ACC112 (cell line): ENCODE measurements at regions not wholly inside any gene's neighbourhood (a gene's known extent, or its start where the extent isn't known, plus 50 kb on each side); places are given as distances from the start of the nearest gene placed in this dataset.

Source experiments
- H2AFZ ChIP-seq: fragments of 200-600 bp; sonication (generic); one replicate; pipeline ENCODE4 v1.6.0; 2017; ENCODE audit warnings: antibody characterized with exemption, low read length; ENCODE audit not compliant: unreplicated experiment
- H3K27ac ChIP-seq: fragments of 200-600 bp; sonication (generic); 2 replicates; pipeline ENCODE4 v1.5.1; 2014; ENCODE audit warnings: low read depth, mild to moderate bottlenecking, antibody characterized with exemption, low read length, moderate library complexity
- H3K27me3 ChIP-seq: fragments of 200-600 bp; sonication (generic); 2 replicates; pipeline ENCODE4 v1.6.1; 2014; ENCODE audit warnings: mild to moderate bottlenecking, antibody characterized with exemption, low read length, moderate library complexity, mixed read lengths; ENCODE audit not compliant: insufficient read depth
- H3K36me3 ChIP-seq: fragments of 200-600 bp; sonication (generic); 2 replicates; pipeline ENCODE4 v1.6.1; 2016; ENCODE audit warnings: mild to moderate bottlenecking, antibody characterized with exemption, low read length, moderate library complexity, mixed read lengths; ENCODE audit not compliant: insufficient read depth
- H3K4me1 ChIP-seq: fragments of 200-600 bp; sonication (generic); one replicate; pipeline ENCODE4 v1.6.1; 2016; ENCODE audit warnings: low read length, mixed read lengths; ENCODE audit not compliant: insufficient read depth, unreplicated experiment, control insufficient read depth
- H3K4me3 ChIP-seq: fragments of 200-600 bp; sonication (generic); 2 replicates; pipeline ENCODE4 v1.5.1; 2014; ENCODE audit warnings: mild to moderate bottlenecking, low read depth, low read length
- H3K79me2 ChIP-seq: fragments of 200-600 bp; sonication (generic); one replicate; pipeline ENCODE4 v1.6.0; 2016; ENCODE audit warnings: low read length; ENCODE audit not compliant: control insufficient read depth, unreplicated experiment, insufficient read depth

GRCh38 chr3:64760258-64760657 lies 72.5 kb upstream of the ADAMTS9 start:
- H2AFZ ChIP-seq: no peak overlapping the region
- no peak overlapping the region for H3K27ac ChIP-seq
- no peaks in the 10 kb centered on the region for H3K79me2 ChIP-seq
- H3K4me1 ChIP-seq: no peaks in the 10 kb centered on the region
- H3K36me3 ChIP-seq: no peaks in the 10 kb centered on the region
- H3K27me3 ChIP-seq: no peaks in the 10 kb centered on the region
- H3K4me3 ChIP-seq: no peak overlapping the region

- H3K4me3 ChIP-seq: no peak overlapping the region
- H3K36me3 ChIP-seq: no peaks in the 10 kb centered on the region
- no peaks in the 10 kb centered on the region for H3K4me1 ChIP-seq
- H2AFZ ChIP-seq: no peak overlapping the region
- no peak overlapping the region for H3K27ac ChIP-seq
- no peaks in the 10 kb centered on the region for H3K27me3 ChIP-seq
- H3K79me2 ChIP-seq: no peaks in the 10 kb centered on the region
These were observed 72.0 kb upstream of the ADAMTS9 start for GRCh38 chr3:64759811-64760210.

DNA sequence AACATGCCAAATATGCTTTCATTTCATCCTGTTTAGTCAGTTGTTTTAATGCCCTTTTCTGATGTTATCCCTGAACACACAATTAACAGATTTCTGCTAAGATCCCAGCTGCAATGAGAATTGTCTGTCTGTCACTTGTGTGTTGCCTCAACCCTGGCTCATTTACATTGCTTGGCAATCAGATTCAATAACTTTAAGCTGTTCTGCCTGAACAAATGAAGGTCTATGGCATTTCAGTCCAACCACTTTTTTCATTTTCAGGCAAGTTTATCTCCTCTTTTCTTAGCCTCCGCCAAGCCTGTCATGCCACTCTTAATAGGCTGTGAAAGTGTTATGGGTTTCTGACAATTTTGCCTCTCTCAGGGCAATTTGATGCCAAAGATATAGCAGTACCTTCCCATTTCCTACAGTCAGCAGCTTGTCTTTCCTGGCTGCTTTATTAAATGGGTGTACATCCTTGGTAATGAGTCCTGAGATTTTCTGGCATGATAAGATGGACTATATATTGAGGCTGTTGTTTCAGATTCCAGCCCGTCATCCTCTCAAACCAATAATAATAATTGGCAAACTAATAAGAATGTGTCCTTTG lies 68.7 kb upstream of the ADAMTS9 start:
- H3K27ac ChIP-seq: no peak overlapping the region
- no peaks in the 10 kb centered on the region for H3K4me1 ChIP-seq
- H3K79me2 ChIP-seq: no peaks in the 10 kb centered on the region
- H3K36me3 ChIP-seq: no peaks in the 10 kb centered on the region
- no peak overlapping the region for H2AFZ ChIP-seq
- H3K27me3 ChIP-seq: no peaks in the 10 kb centered on the region
- no peak overlapping the region for H3K4me3 ChIP-seq

- no peak overlapping the region for H3K4me3 ChIP-seq
- H3K79me2 ChIP-seq: no peaks in the 10 kb centered on the region
- H3K27ac ChIP-seq: no peak overlapping the region
- H3K27me3 ChIP-seq: no peaks in the 10 kb centered on the region
- H3K4me1 ChIP-seq: no peaks in the 10 kb centered on the region
- H3K36me3 ChIP-seq: no peaks in the 10 kb centered on the region
- H2AFZ ChIP-seq: no peak overlapping the region
These were observed 60.6 kb upstream of the ADAMTS9 start for GRCh38 chr3:64748244-64748904.

- Histone ChIP-seq H3K4me3 (no peak overlapping the region), H3K4me1 (no peaks in the 10 kb centered on the region), H3K27me3 (no peaks in the 10 kb centered on the region), H3K36me3 (no peaks in the 10 kb centered on the region), H3K27ac (no peak overlapping the region), H3K79me2 (no peaks in the 10 kb centered on the region), H2AFZ (no peak overlapping the region)
These were observed 59.9 kb upstream of the ADAMTS9 start for GRCh38 chr3:64747679-64748078.

DNA sequence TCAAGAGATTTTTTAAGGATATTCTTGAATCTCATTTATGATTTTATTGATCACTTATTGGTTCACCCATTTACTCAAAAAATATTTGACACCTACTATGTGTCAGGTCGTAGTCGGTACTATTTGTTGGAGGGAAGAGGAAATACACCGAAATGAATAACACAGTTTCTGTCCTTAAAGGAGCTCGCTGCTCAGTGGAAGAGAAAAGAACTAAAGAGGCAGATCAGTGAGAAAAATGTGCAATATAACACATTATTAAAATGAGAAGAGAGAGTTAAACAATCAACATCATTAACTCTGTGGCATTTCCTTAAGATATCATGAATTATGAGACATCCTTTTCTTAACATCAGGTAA lies 56.1 kb upstream of the ADAMTS9 start:
- no peak overlapping the region for H3K27ac ChIP-seq
- H3K27me3 ChIP-seq: no peaks in the 10 kb centered on the region
- no peaks in the 10 kb centered on the region for H3K79me2 ChIP-seq
- no peaks in the 10 kb centered on the region for H3K36me3 ChIP-seq
- H3K4me1 ChIP-seq: peaks cover 3% of the 10 kb centered on the region
- H3K4me3 ChIP-seq: no peak overlapping the region
- H2AFZ ChIP-seq: no peak overlapping the region

- no peaks in the 10 kb centered on the region for H3K27me3 ChIP-seq
- no peaks in the 10 kb centered on the region for H3K79me2 ChIP-seq
- no peak overlapping the region for H3K27ac ChIP-seq
- H3K4me3 ChIP-seq: no peak overlapping the region
- H2AFZ ChIP-seq: no peak overlapping the region
- H3K36me3 ChIP-seq: no peaks in the 10 kb centered on the region
- H3K4me1 ChIP-seq: peaks cover 3% of the 10 kb centered on the region
These were observed 55.5 kb upstream of the ADAMTS9 start for GRCh38 chr3:64743156-64743886.

- peaks cover 3% of the 10 kb centered on the region for H3K4me1 ChIP-seq
- H3K27ac ChIP-seq: no peak overlapping the region
- H3K27me3 ChIP-seq: no peaks in the 10 kb centered on the region
- H3K79me2 ChIP-seq: no peaks in the 10 kb centered on the region
- no peaks in the 10 kb centered on the region for H3K36me3 ChIP-seq
- H3K4me3 ChIP-seq: no peak overlapping the region
- no peak overlapping the region for H2AFZ ChIP-seq
These were observed 53.5 kb upstream of the ADAMTS9 start for GRCh38 chr3:64741341-64741740.

GRCh38 chr3:64739971-64740631 lies 52.3 kb upstream of the ADAMTS9 start:
- Histone ChIP-seq H3K36me3 (no peaks in the 10 kb centered on the region), H3K27ac (no peak overlapping the region), H3K4me1 (peaks cover 3% of the 10 kb centered on the region), H3K27me3 (no peaks in the 10 kb centered on the region), H3K4me3 (no peak overlapping the region), H3K79me2 (no peaks in the 10 kb centered on the region), H2AFZ (no peak overlapping the region)
